GM10266 (cell line): ENCODE measurements at regions not wholly inside any gene's neighbourhood (a gene's known extent, or its start where the extent isn't known, plus 50 kb on each side); places are given as distances from the start of the nearest gene placed in this dataset.

Experiments
- DNase-seq: peaks from one replicate; pipeline ENCODE4 v3.0.0; 2012; ENCODE audit errors: extremely low spot score
- CTCF ChIP-seq: IDR thresholded peaks from 2 replicates; pipeline ENCODE4 v1.5.1; 2012; ENCODE audit warnings: mild to moderate bottlenecking, low read depth; ENCODE audit not compliant: control insufficient read depth, insufficient read depth; ENCODE audit errors: missing control alignments

GRCh38 chr13:107332188-107332587 lies 764.3 kb upstream of the ARGLU1 start:
- TF ChIP-seq CTCF, result no peak
- no peak for DNase-seq

- TF ChIP-seq CTCF, result no peak
- no peak for DNase-seq
Observed at GRCh38 chr13:107331359-107331758, 763.4 kb upstream of the ARGLU1 start.

- DNase-seq, result no peak
- no peak for TF ChIP-seq CTCF
Observed at GRCh38 chr13:107330484-107330883, 762.5 kb upstream of the ARGLU1 start.

GRCh38 chr13:107329991-107330390 lies 762.1 kb upstream of the ARGLU1 start:
- DNase-seq, result no peak

GRCh38 chr13:107324416-107325204 lies 756.7 kb upstream of the ARGLU1 start:
- no peak for TF ChIP-seq CTCF
- no peak for DNase-seq

More at GRCh38 chr13:107329991-107330390, 762.1 kb upstream of the ARGLU1 start:
- no peak for TF ChIP-seq CTCF

- no peak for DNase-seq
- no peak for TF ChIP-seq CTCF
Observed at GRCh38 chr13:107322228-107322627, 754.3 kb upstream of the ARGLU1 start.

GRCh38 chr13:107305178-107305577 lies 737.2 kb upstream of the ARGLU1 start:
- TF ChIP-seq CTCF, result no peak
- no peak for DNase-seq
